ENCODE measurements at regions not wholly inside any gene's neighbourhood (a gene's known extent, or its start where the extent isn't known, plus 50 kb on each side); places are given as distances from the start of the nearest gene placed in this dataset.

GRCh38 chr6:119511024-119511423, 161.5 kb upstream of the MAN1A1 start:
- 66 to 78% methylated on average over 3 of the region's 3 CpGs for WGBS, 2 donors
- DNase-seq (ENCODE audit: low spot score in 2 of 2): no peak
- Histone ChIP-seq H3K27me3 (no peaks in the 10 kb centered on the region), H3K36me3 (no peaks in the 10 kb centered on the region), H3K9me3 (no peaks in the 10 kb centered on the region), H3K4me3 (no peak overlapping the region), H3K27ac (no peak overlapping the region), H3K4me1 (no peaks in the 10 kb centered on the region)
- TF ChIP-seq CTCF (IDR thresholded peaks at IDR 0.05): no peak
- no peak for TF ChIP-seq EP300 (IDR thresholded peaks at IDR 0.05)
- TF ChIP-seq POLR2A (IDR thresholded peaks at IDR 0.05): no peak

- Histone ChIP-seq H3K4me3 (no peak overlapping the region), H3K4me1 (no peaks in the 10 kb centered on the region), H3K27ac (no peak overlapping the region), H3K27me3 (no peaks in the 10 kb centered on the region), H3K9me3 (no peaks in the 10 kb centered on the region), H3K36me3 (no peaks in the 10 kb centered on the region)
- DNase-seq (ENCODE audit: low spot score in 2 of 2): no peak
- WGBS, 2 donors: 89 to 90% methylated on average over 2 of the region's 2 CpGs
- TF ChIP-seq EP300 (IDR thresholded peaks at IDR 0.05) (no peak), CTCF (IDR thresholded peaks at IDR 0.05) (no peak), POLR2A (IDR thresholded peaks at IDR 0.05) (no peak)
Measured at GRCh38 chr6:119510246-119510645, 160.7 kb upstream of the MAN1A1 start.

GRCh38 chr6:119506631-119507174, 157.1 kb upstream of the MAN1A1 start:
- no peak for TF ChIP-seq POLR2A (IDR thresholded peaks at IDR 0.05)
- TF ChIP-seq EP300 (IDR thresholded peaks at IDR 0.05): no peak
- no peak for TF ChIP-seq CTCF (IDR thresholded peaks at IDR 0.05)
- DNase-seq (ENCODE audit: low spot score in 2 of 2): no peak
- Histone ChIP-seq H3K9me3 (no peaks in the 10 kb centered on the region), H3K4me3 (no peak overlapping the region), H3K27ac (no peak overlapping the region), H3K36me3 (no peaks in the 10 kb centered on the region), H3K27me3 (no peaks in the 10 kb centered on the region), H3K4me1 (no peaks in the 10 kb centered on the region)

- 70 to 71% methylated on average over 4 of the region's 4 CpGs for WGBS, 2 donors
- Histone ChIP-seq H3K36me3 (no peaks in the 10 kb centered on the region), H3K9me3 (no peaks in the 10 kb centered on the region), H3K4me1 (no peaks in the 10 kb centered on the region), H3K4me3 (no peak overlapping the region), H3K27me3 (no peaks in the 10 kb centered on the region), H3K27ac (no peak overlapping the region)
- DNase-seq (ENCODE audit: low spot score in 2 of 2): no peak
- TF ChIP-seq CTCF (IDR thresholded peaks at IDR 0.05): no peak
- no peak for TF ChIP-seq EP300 (IDR thresholded peaks at IDR 0.05)
Measured at GRCh38 chr6:119501798-119502483, 152.4 kb upstream of the MAN1A1 start.

GRCh38 chr6:119499797-119500196, 150.2 kb upstream of the MAN1A1 start:
- Histone ChIP-seq H3K9me3 (no peaks in the 10 kb centered on the region), H3K27me3 (no peaks in the 10 kb centered on the region), H3K4me1 (no peaks in the 10 kb centered on the region), H3K4me3 (no peak overlapping the region), H3K27ac (no peak overlapping the region), H3K36me3 (no peaks in the 10 kb centered on the region)
- no peak for TF ChIP-seq EP300 (IDR thresholded peaks at IDR 0.05)
- no peak for TF ChIP-seq POLR2A (IDR thresholded peaks at IDR 0.05)
- WGBS, 2 donors: 96 to 100% methylated on average over 1 of the region's 1 CpG
- no peak for DNase-seq (ENCODE audit: low spot score in 2 of 2)

All from tibial nerve (tissue), 4 donors.